Spinal cord (tissue), 9 donors: ENCODE measurements at regions not wholly inside any gene's neighbourhood (a gene's known extent, or its start where the extent isn't known, plus 50 kb on each side); places are given as distances from the start of the nearest gene placed in this dataset.

Experiments used
- DNase-seq, 6 donors: peaks; one replicate each; pipeline versions ENCODE4 v3.0.0 to v3.0.0-alpha.2; 2013 to 2015; ENCODE audit warnings: low spot score in 6 of 6, low read depth in 4 of 6
- H3K27ac ChIP-seq: one replicate; pipeline ENCODE4 v1.5.1; 2013; ENCODE audit warnings: low read depth, low read length, control low read depth
- H3K27me3 ChIP-seq: one replicate; pipeline ENCODE4 v1.6.1; 2013; ENCODE audit warnings: low read length; ENCODE audit not compliant: control insufficient read depth, insufficient read depth
- H3K36me3 ChIP-seq: one replicate; pipeline ENCODE4 v1.6.1; 2013; ENCODE audit warnings: low read length; ENCODE audit not compliant: control insufficient read depth, insufficient read depth
- H3K4me1 ChIP-seq: one replicate; pipeline ENCODE4 v1.6.1; 2013; ENCODE audit warnings: low read length; ENCODE audit not compliant: control insufficient read depth, insufficient read depth
- H3K4me3 ChIP-seq: one replicate; pipeline ENCODE4 v1.5.1; 2013; ENCODE audit warnings: low read depth, low read length, control low read depth
- H3K9me3 ChIP-seq: one replicate; pipeline ENCODE4 v1.6.1; 2013; ENCODE audit warnings: low read length; ENCODE audit not compliant: control insufficient read depth, insufficient read depth
- WGBS: methylation state at CpG from one replicate; pipeline ENCODE4 v1.1.5; 2013; ENCODE audit warnings: missing lambda C conversion rate; ENCODE audit not compliant: insufficient coverage; 5-methylcytosine and 5-hydroxymethylcytosine counted together
- donor health status: healthy.

DNA sequence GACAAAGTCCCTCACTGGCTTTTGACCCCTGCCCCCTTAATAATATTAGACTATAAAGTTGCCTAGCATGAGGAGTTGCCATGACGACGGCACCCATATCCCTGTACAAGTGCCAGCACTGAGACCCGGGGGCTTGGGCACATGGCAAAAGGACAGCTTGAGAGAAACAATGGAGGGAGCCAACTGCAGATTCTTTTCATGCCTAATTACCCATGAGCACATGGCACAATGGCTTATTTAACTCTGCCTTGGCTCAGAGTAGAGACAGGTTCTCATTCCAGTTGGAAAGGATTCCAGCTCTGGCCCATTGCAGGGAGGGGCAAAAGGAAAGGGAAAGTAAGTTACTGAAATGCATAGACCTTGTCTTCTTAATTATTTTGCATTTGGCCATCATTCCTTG lies 261.2 kb upstream of the UBASH3B start:
- H3K27me3 ChIP-seq: no peaks in the 10 kb centered on the region
- H3K36me3 ChIP-seq: no peaks in the 10 kb centered on the region
- DNase-seq: peak; percentile 44 to 95 (median 69)
- WGBS: 0% methylated on average over 3 of the region's 3 CpGs
- H3K4me3 ChIP-seq: no peak overlapping the region
- peaks cover 9% of the 10 kb centered on the region for H3K4me1 ChIP-seq
- H3K9me3 ChIP-seq: peaks cover 2% of the 10 kb centered on the region
- H3K27ac ChIP-seq: no peak overlapping the region

DNA sequence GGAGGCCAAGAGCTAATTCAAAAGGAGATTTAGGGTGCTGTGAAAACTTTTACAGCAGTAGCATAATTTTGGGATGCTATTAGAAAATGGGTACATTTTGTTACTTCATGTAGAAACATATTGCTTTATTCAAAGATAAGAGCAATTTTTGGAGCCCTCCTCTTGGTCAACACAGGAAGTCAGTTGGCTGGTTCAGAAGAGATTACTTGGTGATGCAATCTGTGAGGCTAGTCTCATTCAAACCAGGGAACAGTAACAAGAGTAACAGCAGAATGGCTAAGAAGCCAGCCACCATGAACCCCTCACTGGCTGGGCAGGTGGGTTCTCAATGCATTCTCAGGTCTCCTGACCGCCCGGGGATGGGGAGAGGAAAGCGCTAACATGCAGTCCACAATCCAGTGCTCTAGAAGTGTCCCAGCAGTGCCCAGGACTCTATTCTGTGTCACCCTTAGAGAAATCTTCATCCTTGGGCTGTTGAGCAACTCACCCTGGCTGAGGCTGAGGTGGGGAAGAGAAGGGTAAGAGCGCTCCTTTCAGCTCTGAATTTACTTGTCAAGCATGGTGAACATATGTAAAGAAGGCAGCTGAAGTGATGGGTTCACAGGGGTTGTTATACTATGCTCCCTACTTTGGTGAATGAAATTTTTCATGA lies 262.2 kb upstream of the UBASH3B start:
- DNase-seq: no peak
- Histone ChIP-seq H3K4me3 (no peak overlapping the region), H3K27ac (no peak overlapping the region), H3K9me3 (peaks cover 2% of the 10 kb centered on the region), H3K4me1 (peaks cover 9% of the 10 kb centered on the region), H3K36me3 (no peaks in the 10 kb centered on the region), H3K27me3 (no peaks in the 10 kb centered on the region)
- 100% methylated on average over 4 of the region's 4 CpGs for WGBS

DNA sequence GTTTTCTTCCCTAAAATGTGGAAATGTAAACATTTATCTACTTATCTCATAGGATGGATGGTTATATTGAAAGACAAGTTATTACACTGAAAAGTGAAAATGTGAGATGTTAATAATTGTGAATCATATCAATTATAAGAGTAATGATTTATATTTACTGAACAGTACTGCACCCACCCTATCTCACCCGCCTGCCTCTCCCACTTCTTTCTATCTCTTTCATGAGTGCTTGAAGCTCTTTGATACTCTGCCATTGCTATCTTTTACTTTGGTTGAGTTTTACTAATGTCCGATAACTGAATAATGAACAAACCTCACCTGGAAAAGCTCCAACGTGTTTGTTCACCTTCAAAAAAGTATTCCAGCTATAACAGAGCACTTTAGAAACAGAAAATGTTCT lies 263.0 kb upstream of the UBASH3B start:
- no peak for DNase-seq
- no peaks in the 10 kb centered on the region for H3K27me3 ChIP-seq
- H3K27ac ChIP-seq: no peak overlapping the region
- no peak overlapping the region for H3K4me3 ChIP-seq
- no CpG with 5 or more reads among the region's 3 CpGs for WGBS
- peaks cover 9% of the 10 kb centered on the region for H3K4me1 ChIP-seq
- peaks cover 2% of the 10 kb centered on the region for H3K9me3 ChIP-seq
- H3K36me3 ChIP-seq: no peaks in the 10 kb centered on the region

DNA sequence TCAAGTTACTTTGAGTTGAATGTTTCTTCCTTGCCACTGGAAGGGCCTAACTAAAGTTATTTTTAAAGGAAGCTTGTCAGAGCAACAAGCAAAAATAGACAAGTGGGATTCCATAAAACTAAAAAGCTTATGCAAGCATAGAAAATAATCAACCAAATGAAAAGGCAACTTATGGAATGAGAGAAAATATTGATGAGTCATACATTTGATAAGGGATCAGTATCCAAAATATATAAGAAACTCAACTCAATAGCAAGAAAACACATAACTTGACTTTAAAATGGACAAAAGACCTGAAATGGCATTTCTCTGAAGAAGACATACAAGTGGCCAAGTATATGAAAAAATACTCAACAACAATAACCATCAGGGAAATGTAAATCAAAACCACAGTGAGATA lies 264.5 kb upstream of the UBASH3B start:
- Histone ChIP-seq H3K36me3 (no peaks in the 10 kb centered on the region), H3K4me3 (no peak overlapping the region), H3K4me1 (peaks cover 9% of the 10 kb centered on the region), H3K27me3 (no peaks in the 10 kb centered on the region), H3K9me3 (peaks cover 2% of the 10 kb centered on the region), H3K27ac (no peak overlapping the region)
- DNase-seq: no peak

DNA sequence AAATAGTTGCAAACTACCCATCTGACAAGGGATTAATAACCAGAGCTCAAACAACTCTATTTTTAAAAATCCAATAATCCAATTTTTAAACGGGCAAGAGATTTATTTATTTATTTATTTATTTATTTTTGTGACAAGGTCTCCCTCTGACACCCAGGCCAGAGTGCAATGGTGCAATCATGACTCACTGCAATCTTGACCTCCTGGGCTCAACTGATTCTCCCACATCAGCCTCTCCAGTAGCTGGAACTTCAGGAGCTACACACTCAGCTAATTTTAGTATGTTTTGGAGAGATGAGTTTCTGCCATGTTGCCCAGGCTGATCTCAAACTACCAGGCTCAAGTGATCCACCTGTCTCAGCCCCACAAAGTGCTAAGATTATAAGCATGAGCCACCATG lies 267.2 kb upstream of the BLID start:
- no CpG with 5 or more reads among the region's 1 CpG for WGBS
- H3K36me3 ChIP-seq: no peaks in the 10 kb centered on the region

GRCh38 chr11:122375687-122376399 lies 259.8 kb upstream of the BLID start:
- H3K9me3 ChIP-seq: no peaks in the 10 kb centered on the region
- WGBS: 100% methylated on average over 3 of the region's 4 CpGs
- no peak for DNase-seq

More for the DNA sequence above, 267.2 kb upstream of the BLID start:
- Histone ChIP-seq H3K27ac (no peak overlapping the region), H3K9me3 (no peaks in the 10 kb centered on the region), H3K4me3 (no peak overlapping the region), H3K27me3 (no peaks in the 10 kb centered on the region), H3K4me1 (no peaks in the 10 kb centered on the region)
- DNase-seq: no peak

GRCh38 chr11:122368796-122369195 lies 252.8 kb upstream of the BLID start:
- H3K27ac ChIP-seq: peak overlapping the region; percentile 68
- H3K9me3 ChIP-seq: no peaks in the 10 kb centered on the region
- no peak for DNase-seq
- peaks cover 3% of the 10 kb centered on the region for H3K4me1 ChIP-seq
- WGBS: 100% methylated on average over 2 of the region's 4 CpGs
- H3K4me3 ChIP-seq: no peak overlapping the region
- no peaks in the 10 kb centered on the region for H3K27me3 ChIP-seq
- no peaks in the 10 kb centered on the region for H3K36me3 ChIP-seq

More at GRCh38 chr11:122375687-122376399, 259.8 kb upstream of the BLID start:
- Histone ChIP-seq H3K27me3 (no peaks in the 10 kb centered on the region), H3K4me1 (no peaks in the 10 kb centered on the region), H3K4me3 (no peak overlapping the region), H3K27ac (no peak overlapping the region), H3K36me3 (no peaks in the 10 kb centered on the region)

- WGBS: 34% methylated on average over 4 of the region's 6 CpGs
- peak in 3 of 6 donors; percentile 51 to 88 (median 86) for DNase-seq
- H3K36me3 ChIP-seq: no peaks in the 10 kb centered on the region
- no peaks in the 10 kb centered on the region for H3K27me3 ChIP-seq
- H3K4me3 ChIP-seq: peak overlapping the region; percentile 48
- no peaks in the 10 kb centered on the region for H3K9me3 ChIP-seq
- peaks cover 3% of the 10 kb centered on the region for H3K4me1 ChIP-seq
- H3K27ac ChIP-seq: peak overlapping the region; percentile 68
Observed at GRCh38 chr11:122367809-122368231, 251.8 kb upstream of the BLID start.

DNA sequence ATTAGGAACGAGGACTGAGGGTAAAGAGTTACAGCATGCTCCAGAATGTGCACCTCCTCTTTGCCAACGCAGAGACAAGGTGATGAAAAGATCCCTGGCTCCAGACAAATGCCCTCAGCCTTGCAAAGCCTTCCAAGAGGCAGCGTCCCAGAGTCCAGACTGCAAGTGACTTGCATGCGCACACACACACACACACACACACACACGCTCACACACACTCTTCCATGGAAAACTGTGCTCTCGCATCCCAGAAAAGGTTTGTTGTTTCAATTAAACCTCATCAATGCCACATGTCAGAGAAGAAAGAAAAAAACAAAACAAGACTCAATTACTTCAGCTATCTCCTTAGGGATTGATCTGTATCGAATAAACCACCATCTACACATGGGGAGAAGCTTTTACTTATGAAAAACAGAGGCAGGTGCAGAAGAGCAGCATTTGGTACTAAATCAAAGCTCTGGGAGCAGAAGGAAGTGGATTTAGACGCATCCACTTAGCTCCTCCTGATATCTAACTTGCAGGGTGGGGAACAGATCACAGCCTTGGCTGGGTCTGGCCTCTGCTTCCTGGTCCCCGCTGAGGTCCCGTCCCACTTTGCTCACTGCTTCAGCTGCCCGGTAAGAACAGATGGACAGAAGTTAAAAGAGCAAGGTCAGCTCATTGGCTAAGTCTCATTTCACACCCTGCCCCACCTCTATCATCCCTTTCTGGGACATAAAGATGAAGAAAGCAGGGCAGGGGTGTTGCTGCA lies 249.8 kb upstream of the BLID start:
- WGBS: 21% methylated on average over 5 of the region's 11 CpGs
- no peaks in the 10 kb centered on the region for H3K36me3 ChIP-seq

More for the DNA sequence above, 249.8 kb upstream of the BLID start:
- H3K27ac ChIP-seq: peak overlapping the region; percentile 68
- no peaks in the 10 kb centered on the region for H3K27me3 ChIP-seq
- no peaks in the 10 kb centered on the region for H3K9me3 ChIP-seq
- DNase-seq: peak in 3 of 6 donors; percentile 43 to 83 (median 78)
- peak overlapping the region; percentile 48 for H3K4me3 ChIP-seq
- peaks cover 3% of the 10 kb centered on the region for H3K4me1 ChIP-seq
